Ishikawa (cell line): ENCODE measurements at regions not wholly inside any gene's neighbourhood (a gene's known extent, or its start where the extent isn't known, plus 50 kb on each side); places are given as distances from the start of the nearest gene placed in this dataset.

Experiments used
- CEBPB ChIP-seq: IDR thresholded peaks from 2 replicates; pipeline ENCODE4 v1.6.1; 2012
- CREB1 ChIP-seq: IDR thresholded peaks from 2 replicates; pipeline ENCODE4 v1.6.1; 2012; ENCODE audit warnings: low read depth
- EGR1 ChIP-seq: IDR thresholded peaks from 2 replicates; pipeline ENCODE4 v1.6.1; 2012
- EP300 ChIP-seq: IDR thresholded peaks from 2 replicates; pipeline ENCODE4 v1.6.1; 2012; ENCODE audit warnings: borderline replicate concordance
- FOXM1 ChIP-seq: IDR thresholded peaks from 2 replicates; pipeline ENCODE4 v1.6.1; 2012; ENCODE audit warnings: low read depth, borderline replicate concordance
- MAX ChIP-seq: IDR thresholded peaks from 2 replicates; pipeline ENCODE4 v1.6.1; 2012
- NFIC ChIP-seq: IDR thresholded peaks from 2 replicates; pipeline ENCODE4 v1.6.1; 2012
- RAD21 ChIP-seq: IDR thresholded peaks from 2 replicates; pipeline ENCODE4 v1.6.1; 2012; ENCODE audit warnings: low read depth
- TAF1 ChIP-seq: IDR thresholded peaks from 2 replicates; pipeline ENCODE4 v1.6.1; 2012; ENCODE audit warnings: low read depth, mild to moderate bottlenecking
- TCF12 ChIP-seq: IDR thresholded peaks from 2 replicates; pipeline ENCODE4 v1.6.1; 2012; ENCODE audit warnings: low read depth
- YY1 ChIP-seq: IDR thresholded peaks from 2 replicates; pipeline ENCODE4 v1.6.1; 2012; ENCODE audit warnings: low read depth
- ZBTB7A ChIP-seq: IDR thresholded peaks from 2 replicates; pipeline ENCODE4 v1.6.1; 2012; ENCODE audit warnings: low read depth
- TF ChIP-seq, protein P1 (sequence below): IDR thresholded peaks from 2 replicates; pipeline ENCODE4 v1.6.1; 2012
- TF ChIP-seq, protein P2 (sequence below): IDR thresholded peaks from 2 replicates; pipeline ENCODE4 v1.6.1; 2012; ENCODE audit warnings: low read depth, mild to moderate bottlenecking

GRCh38 chr6:134637282-134637681, 312.6 kb downstream of the ALDH8A1 start:
- TF ChIP-seq TCF12 (no peak), EP300 (no peak), ZBTB7A (no peak), YY1 (no peak), EGR1 (no peak), NFIC (no peak), RAD21 (no peak)
- TF ChIP-seq, protein P1, sequence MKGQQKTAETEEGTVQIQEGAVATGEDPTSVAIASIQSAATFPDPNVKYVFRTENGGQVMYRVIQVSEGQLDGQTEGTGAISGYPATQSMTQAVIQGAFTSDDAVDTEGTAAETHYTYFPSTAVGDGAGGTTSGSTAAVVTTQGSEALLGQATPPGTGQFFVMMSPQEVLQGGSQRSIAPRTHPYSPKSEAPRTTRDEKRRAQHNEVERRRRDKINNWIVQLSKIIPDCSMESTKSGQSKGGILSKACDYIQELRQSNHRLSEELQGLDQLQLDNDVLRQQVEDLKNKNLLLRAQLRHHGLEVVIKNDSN, result no peak
- TF ChIP-seq, protein P2, sequence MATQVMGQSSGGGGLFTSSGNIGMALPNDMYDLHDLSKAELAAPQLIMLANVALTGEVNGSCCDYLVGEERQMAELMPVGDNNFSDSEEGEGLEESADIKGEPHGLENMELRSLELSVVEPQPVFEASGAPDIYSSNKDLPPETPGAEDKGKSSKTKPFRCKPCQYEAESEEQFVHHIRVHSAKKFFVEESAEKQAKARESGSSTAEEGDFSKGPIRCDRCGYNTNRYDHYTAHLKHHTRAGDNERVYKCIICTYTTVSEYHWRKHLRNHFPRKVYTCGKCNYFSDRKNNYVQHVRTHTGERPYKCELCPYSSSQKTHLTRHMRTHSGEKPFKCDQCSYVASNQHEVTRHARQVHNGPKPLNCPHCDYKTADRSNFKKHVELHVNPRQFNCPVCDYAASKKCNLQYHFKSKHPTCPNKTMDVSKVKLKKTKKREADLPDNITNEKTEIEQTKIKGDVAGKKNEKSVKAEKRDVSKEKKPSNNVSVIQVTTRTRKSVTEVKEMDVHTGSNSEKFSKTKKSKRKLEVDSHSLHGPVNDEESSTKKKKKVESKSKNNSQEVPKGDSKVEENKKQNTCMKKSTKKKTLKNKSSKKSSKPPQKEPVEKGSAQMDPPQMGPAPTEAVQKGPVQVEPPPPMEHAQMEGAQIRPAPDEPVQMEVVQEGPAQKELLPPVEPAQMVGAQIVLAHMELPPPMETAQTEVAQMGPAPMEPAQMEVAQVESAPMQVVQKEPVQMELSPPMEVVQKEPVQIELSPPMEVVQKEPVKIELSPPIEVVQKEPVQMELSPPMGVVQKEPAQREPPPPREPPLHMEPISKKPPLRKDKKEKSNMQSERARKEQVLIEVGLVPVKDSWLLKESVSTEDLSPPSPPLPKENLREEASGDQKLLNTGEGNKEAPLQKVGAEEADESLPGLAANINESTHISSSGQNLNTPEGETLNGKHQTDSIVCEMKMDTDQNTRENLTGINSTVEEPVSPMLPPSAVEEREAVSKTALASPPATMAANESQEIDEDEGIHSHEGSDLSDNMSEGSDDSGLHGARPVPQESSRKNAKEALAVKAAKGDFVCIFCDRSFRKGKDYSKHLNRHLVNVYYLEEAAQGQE, result no peak

DNA sequence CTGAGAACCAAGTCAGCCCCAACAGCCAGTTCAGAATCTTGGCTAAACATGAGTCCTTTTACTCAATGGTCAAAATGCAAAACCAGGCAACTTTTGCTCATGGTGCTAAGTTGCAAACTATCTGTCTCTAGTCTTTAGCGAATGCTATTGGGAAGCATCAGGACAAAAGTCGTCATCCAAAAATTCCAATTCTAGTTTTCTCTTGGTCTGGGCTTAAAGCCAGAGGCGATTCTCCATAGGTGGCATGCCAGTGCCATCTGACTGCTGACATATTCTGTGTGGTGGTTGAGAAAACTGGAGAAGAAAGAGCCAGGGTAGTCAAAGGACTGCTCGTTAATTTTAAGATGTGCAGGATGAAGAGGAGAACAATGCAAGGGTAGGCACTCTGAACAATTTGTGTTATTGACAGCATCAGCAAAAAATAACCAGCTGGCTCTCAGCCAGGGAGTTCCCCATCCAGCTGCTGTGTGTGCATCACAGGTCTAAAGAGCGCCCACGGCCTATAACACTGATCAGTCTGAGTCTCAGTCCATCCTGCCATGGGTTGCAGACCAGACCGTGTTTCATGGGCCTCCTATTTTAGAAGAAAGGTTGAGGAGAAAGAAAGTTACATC, 313.6 kb downstream of the ALDH8A1 start:
- no peak for TF ChIP-seq MAX
- no peak for TF ChIP-seq NFIC
- TF ChIP-seq, protein P2, result no peak

- TF ChIP-seq, protein P1, result no peak
- TF ChIP-seq TCF12, result no peak
- TF ChIP-seq ZBTB7A, result no peak
- no peak for TF ChIP-seq EGR1
- no peak for TF ChIP-seq FOXM1
- TF ChIP-seq TAF1, result no peak
- TF ChIP-seq, protein P2, result no peak
Measured at GRCh38 chr6:134634966-134635365, 314.9 kb downstream of the ALDH8A1 start.

- TF ChIP-seq TCF12 (no peak), EP300 (no peak), CREB1 (no peak), EGR1 (no peak), ZBTB7A (no peak), NFIC (no peak), CEBPB (no peak)
- TF ChIP-seq, protein P2, result no peak
Measured at GRCh38 chr6:134634466-134634865, 315.4 kb downstream of the ALDH8A1 start.
